IPS-20b (cell line): ENCODE measurements at regions not wholly inside any gene's neighbourhood (a gene's known extent, or its start where the extent isn't known, plus 50 kb on each side); places are given as distances from the start of the nearest gene placed in this dataset.
"Not testable (repeated sequence)": the region's sequence is repeated elsewhere in the genome, so short reads cannot be mapped to it uniquely, and the experiment has no call there.

Experiments used
- H3K27ac ChIP-seq: one replicate; pipeline ENCODE4 v1.5.1; 2013; ENCODE audit warnings: low read length
- H3K27me3 ChIP-seq: 2 replicates; pipeline ENCODE4 v1.6.1; 2013; ENCODE audit warnings: mild to moderate bottlenecking, low read length, inconsistent platforms; ENCODE audit not compliant: insufficient read depth
- H3K36me3 ChIP-seq: 2 replicates; pipeline ENCODE4 v1.6.1; 2013; ENCODE audit warnings: low read depth, mild to moderate bottlenecking, inconsistent platforms, low read length, moderate library complexity; ENCODE audit not compliant: insufficient read depth
- H3K4me1 ChIP-seq: 2 replicates; pipeline ENCODE4 v1.6.1; 2013; ENCODE audit warnings: mild to moderate bottlenecking, control low read depth, inconsistent platforms, low read length, moderate library complexity; ENCODE audit not compliant: insufficient read depth
- H3K4me3 ChIP-seq: 2 replicates; pipeline ENCODE4 v1.5.1; 2013; ENCODE audit warnings: mild to moderate bottlenecking, low read length, inconsistent platforms
- H3K9ac ChIP-seq: 2 replicates; pipeline ENCODE4 v1.6.1; 2013; ENCODE audit warnings: low read depth, mild to moderate bottlenecking, inconsistent platforms, low read length, moderate library complexity
- H3K9me3 ChIP-seq: 2 replicates; pipeline ENCODE4 v1.6.1; 2013; ENCODE audit warnings: mild to moderate bottlenecking, low read depth, low read length, inconsistent platforms; ENCODE audit not compliant: insufficient read depth

GRCh38 chrX:40383969-40384368, 196.8 kb upstream of the ATP6AP2 start:
- no peak overlapping the region for H3K27ac ChIP-seq
- H3K27me3 ChIP-seq, result no peaks in the 10 kb centered on the region
- no peaks in the 10 kb centered on the region for H3K9me3 ChIP-seq
- no peak overlapping the region for H3K9ac ChIP-seq
- H3K4me1 ChIP-seq, result no peaks in the 10 kb centered on the region
- H3K36me3 ChIP-seq, result no peaks in the 10 kb centered on the region
- H3K4me3 ChIP-seq, result no peak overlapping the region

- Histone ChIP-seq H3K4me1 (no peaks in the 10 kb centered on the region), H3K9me3 (no peaks in the 10 kb centered on the region), H3K36me3 (no peaks in the 10 kb centered on the region), H3K27me3 (no peaks in the 10 kb centered on the region), H3K4me3 (no peak overlapping the region), H3K9ac (no peak overlapping the region), H3K27ac (no peak overlapping the region)
These were observed 197.4 kb upstream of the ATP6AP2 start for GRCh38 chrX:40383360-40383759.

GRCh38 chrX:40380655-40381488, 199.9 kb upstream of the ATP6AP2 start:
- H3K36me3 ChIP-seq, result no peaks in the 10 kb centered on the region
- no peak overlapping the region for H3K9ac ChIP-seq
- H3K9me3 ChIP-seq, result no peaks in the 10 kb centered on the region
- H3K27ac ChIP-seq, result no peak overlapping the region
- H3K4me1 ChIP-seq, result no peaks in the 10 kb centered on the region
- no peaks in the 10 kb centered on the region for H3K27me3 ChIP-seq
- no peak overlapping the region for H3K4me3 ChIP-seq

GRCh38 chrX:40377684-40378083, 203.1 kb upstream of the ATP6AP2 start:
- Histone ChIP-seq H3K27ac (no peak overlapping the region), H3K4me3 (no peak overlapping the region), H3K36me3 (no peaks in the 10 kb centered on the region), H3K9me3 (no peaks in the 10 kb centered on the region), H3K27me3 (no peaks in the 10 kb centered on the region), H3K4me1 (no peaks in the 10 kb centered on the region), H3K9ac (no peak overlapping the region)

GRCh38 chrX:40374486-40374885, 206.3 kb upstream of the ATP6AP2 start:
- no peak overlapping the region for H3K27ac ChIP-seq
- H3K4me1 ChIP-seq, result no peaks in the 10 kb centered on the region
- H3K4me3 ChIP-seq, result no peak overlapping the region
- H3K9me3 ChIP-seq, result no peaks in the 10 kb centered on the region
- no peaks in the 10 kb centered on the region for H3K36me3 ChIP-seq
- no peaks in the 10 kb centered on the region for H3K27me3 ChIP-seq
- no peak overlapping the region for H3K9ac ChIP-seq

GRCh38 chrX:40373641-40374040, 207.1 kb upstream of the ATP6AP2 start:
- no peaks in the 10 kb centered on the region for H3K36me3 ChIP-seq
- H3K27me3 ChIP-seq, result no peaks in the 10 kb centered on the region
- H3K9me3 ChIP-seq, result no peaks in the 10 kb centered on the region
- no peak overlapping the region for H3K27ac ChIP-seq
- H3K4me3 ChIP-seq, result no peak overlapping the region
- H3K9ac ChIP-seq, result no peak overlapping the region
- no peaks in the 10 kb centered on the region for H3K4me1 ChIP-seq

- H3K27ac ChIP-seq, result no peak overlapping the region
- H3K4me3 ChIP-seq, result no peak overlapping the region
- H3K4me1 ChIP-seq, result no peaks in the 10 kb centered on the region
- no peaks in the 10 kb centered on the region for H3K36me3 ChIP-seq
- H3K27me3 ChIP-seq, result no peaks in the 10 kb centered on the region
- H3K9ac ChIP-seq, result no peak overlapping the region
- H3K9me3 ChIP-seq, result no peaks in the 10 kb centered on the region
These were observed 207.7 kb upstream of the ATP6AP2 start for GRCh38 chrX:40373025-40373424.

GRCh38 chrX:40371376-40371775, 209.4 kb upstream of the ATP6AP2 start:
- no peaks in the 10 kb centered on the region for H3K27me3 ChIP-seq
- no peaks in the 10 kb centered on the region for H3K4me1 ChIP-seq
- H3K9ac ChIP-seq, result no peak overlapping the region
- H3K27ac ChIP-seq, result no peak overlapping the region
- H3K4me3 ChIP-seq, result no peak overlapping the region
- no peaks in the 10 kb centered on the region for H3K9me3 ChIP-seq
- H3K36me3 ChIP-seq, result no peaks in the 10 kb centered on the region

GRCh38 chrX:40368611-40369061, 212.1 kb upstream of the ATP6AP2 start:
- Histone ChIP-seq H3K4me3 (no peak overlapping the region), H3K27me3 (no peaks in the 10 kb centered on the region), H3K9me3 (no peaks in the 10 kb centered on the region), H3K4me1 (no peaks in the 10 kb centered on the region), H3K9ac (no peak overlapping the region), H3K27ac (no peak overlapping the region), H3K36me3 (no peaks in the 10 kb centered on the region)

- H3K9ac ChIP-seq, result no peak overlapping the region
- H3K4me3 ChIP-seq, result no peak overlapping the region
- H3K27me3 ChIP-seq, result no peaks in the 10 kb centered on the region
- H3K9me3 ChIP-seq, result no peaks in the 10 kb centered on the region
- no peaks in the 10 kb centered on the region for H3K36me3 ChIP-seq
- no peaks in the 10 kb centered on the region for H3K4me1 ChIP-seq
- no peak overlapping the region for H3K27ac ChIP-seq
These were observed 214.1 kb upstream of the ATP6AP2 start for GRCh38 chrX:40366661-40367060.

GRCh38 chrX:40362291-40362690, 218.5 kb upstream of the ATP6AP2 start:
- H3K4me1 ChIP-seq, H3K27ac ChIP-seq, H3K36me3 ChIP-seq, H3K9ac ChIP-seq, H3K9me3 ChIP-seq, H3K27me3 ChIP-seq, H3K4me3 ChIP-seq: not testable (repeated sequence)

GRCh38 chrX:40360557-40360956, 220.2 kb upstream of the ATP6AP2 start:
- Histone ChIP-seq H3K27me3 (no peaks in the 10 kb centered on the region), H3K36me3 (no peaks in the 10 kb centered on the region), H3K4me1 (no peaks in the 10 kb centered on the region), H3K9ac (no peak overlapping the region), H3K4me3 (no peak overlapping the region), H3K9me3 (no peaks in the 10 kb centered on the region), H3K27ac (no peak overlapping the region)
